Chondrocyte (in vitro differentiated cells): ENCODE measurements at regions not wholly inside any gene's neighbourhood (a gene's known extent, or its start where the extent isn't known, plus 50 kb on each side); places are given as distances from the start of the nearest gene placed in this dataset.

ENCODE experiments used
- DNase-seq: peaks from one replicate; pipeline ENCODE4 v3.0.0; 2021; ENCODE audit warnings: mixed read lengths, low spot score
- H3K27ac Mint-ChIP-seq: one replicate; pipeline ENCODE4 v1.8.0; 2021; ENCODE audit warnings: mild to moderate bottlenecking, moderate library complexity, mixed read lengths; ENCODE audit not compliant: unreplicated experiment
- H3K27me3 Mint-ChIP-seq: 2 replicates; pipeline ENCODE4 v1.8.0; 2021; ENCODE audit warnings: low read depth, mixed read lengths
- H3K36me3 Mint-ChIP-seq: 2 replicates; pipeline ENCODE4 v1.8.0; 2021; ENCODE audit warnings: low read depth, mixed read lengths
- H3K4me1 Mint-ChIP-seq: 2 replicates; pipeline ENCODE4 v1.8.0; 2021; ENCODE audit warnings: low read depth, mild to moderate bottlenecking, mixed read lengths
- H3K4me3 Mint-ChIP-seq: one replicate; pipeline ENCODE4 v1.8.0; 2021; ENCODE audit warnings: mild to moderate bottlenecking, moderate library complexity, mixed read lengths; ENCODE audit not compliant: unreplicated experiment
- H3K9me3 Mint-ChIP-seq: 2 replicates; pipeline ENCODE4 v1.8.0; 2021; ENCODE audit warnings: low read depth, mixed read lengths
- CTCF ChIP-seq: fragments of 200-600 bp; sonication (generic); IDR thresholded peaks from 2 replicates; pipeline ENCODE4 v1.5.0; 2021; ENCODE audit warnings: antibody characterized with exemption, mild to moderate bottlenecking, moderate library complexity

- H3K4me1 Mint-ChIP-seq, result peaks cover 8% of the 10 kb centered on the region
These were observed 243.2 kb downstream of the ATG4C start for GRCh38 chr1:63027176-63027575.

GRCh38 chr1:63032171-63032570 lies 248.2 kb downstream of the ATG4C start:
- Mint-ChIP-seq H3K27ac (no peak overlapping the region), H3K36me3 (no peaks in the 10 kb centered on the region), H3K4me3 (no peak overlapping the region), H3K27me3 (no peaks in the 10 kb centered on the region), H3K9me3 (no peaks in the 10 kb centered on the region), H3K4me1 (no peaks in the 10 kb centered on the region)
- no peak for TF ChIP-seq CTCF
- no peak for DNase-seq

More at GRCh38 chr1:63027176-63027575, 243.2 kb downstream of the ATG4C start:
- Mint-ChIP-seq H3K27me3 (peaks cover 5% of the 10 kb centered on the region), H3K36me3 (no peaks in the 10 kb centered on the region), H3K27ac (no peak overlapping the region), H3K4me3 (no peak overlapping the region), H3K9me3 (peaks cover 5% of the 10 kb centered on the region)
- TF ChIP-seq CTCF, result no peak
- DNase-seq, result no peak

GRCh38 chr1:63033211-63033610 lies 249.3 kb downstream of the ATG4C start:
- Mint-ChIP-seq H3K4me3 (no peak overlapping the region), H3K27ac (no peak overlapping the region), H3K36me3 (no peaks in the 10 kb centered on the region), H3K9me3 (no peaks in the 10 kb centered on the region), H3K27me3 (no peaks in the 10 kb centered on the region), H3K4me1 (no peaks in the 10 kb centered on the region)
- DNase-seq, result no peak
- TF ChIP-seq CTCF, result no peak

GRCh38 chr1:63034256-63034655 lies 250.3 kb downstream of the ATG4C start:
- no peak for DNase-seq
- TF ChIP-seq CTCF, result no peak
- Mint-ChIP-seq H3K27ac (no peak overlapping the region), H3K4me3 (no peak overlapping the region), H3K36me3 (no peaks in the 10 kb centered on the region), H3K9me3 (no peaks in the 10 kb centered on the region), H3K4me1 (no peaks in the 10 kb centered on the region), H3K27me3 (no peaks in the 10 kb centered on the region)

GRCh38 chr1:63038586-63038985 lies 254.7 kb downstream of the ATG4C start:
- peaks cover 13% of the 10 kb centered on the region for H3K4me1 Mint-ChIP-seq

More at GRCh38 chr1:63038586-63038985, 254.7 kb downstream of the ATG4C start:
- DNase-seq, result no peak
- Mint-ChIP-seq H3K9me3 (no peaks in the 10 kb centered on the region), H3K36me3 (no peaks in the 10 kb centered on the region), H3K27ac (no peak overlapping the region), H3K27me3 (no peaks in the 10 kb centered on the region), H3K4me3 (no peak overlapping the region)
- no peak for TF ChIP-seq CTCF
